ENCODE measurements at regions not wholly inside any gene's neighbourhood (a gene's known extent, or its start where the extent isn't known, plus 50 kb on each side); places are given as distances from the start of the nearest gene placed in this dataset.

- TF ChIP-seq POLR2AphosphoS5 (IDR thresholded peaks at IDR 0.05; ENCODE audit: low read depth, low read length), result no peak
- TF ChIP-seq POLR2A (IDR thresholded peaks at IDR 0.05; ENCODE audit: low read depth, low read length), result no peak
- no peak for TF ChIP-seq TAF1 (IDR thresholded peaks at IDR 0.05; ENCODE audit: low read depth, low read length)
- TF ChIP-seq PAX5 (IDR thresholded peaks at IDR 0.05; ENCODE audit: insufficient read depth, low read length, severe bottlenecking), result no peak
- no peak for TF ChIP-seq POU2F2 (IDR thresholded peaks at IDR 0.05; ENCODE audit: low read depth, low read length)
These were observed 951.4 kb downstream of the PLOD2 start for GRCh38 chr3:145209561-145209960.

Measured in GM12891 (cell line).